ENCODE measurements at regions not wholly inside any gene's neighbourhood (a gene's known extent, or its start where the extent isn't known, plus 50 kb on each side); places are given as distances from the start of the nearest gene placed in this dataset.

DNA sequence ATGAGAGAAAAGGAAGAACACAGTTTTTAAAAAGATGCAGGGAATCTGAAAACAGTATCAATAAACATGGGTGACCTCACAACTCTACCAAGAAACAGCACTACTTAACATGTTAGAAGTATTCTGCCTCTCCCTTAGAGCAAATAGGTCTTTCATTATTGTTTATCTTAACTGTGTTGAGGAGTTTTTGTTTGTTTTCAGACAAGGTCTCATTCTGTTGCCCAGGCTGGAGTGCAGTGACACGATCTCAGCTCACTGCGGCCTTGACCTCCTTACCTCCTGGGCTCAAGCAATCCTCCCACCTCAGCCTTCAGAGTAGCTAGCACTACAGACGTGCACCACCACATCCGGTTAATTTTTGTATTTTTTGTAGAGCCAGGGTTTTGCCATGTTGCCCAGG lies 165.3 kb upstream of the PRDX4 start:
- H3K27ac ChIP-seq = no peak overlapping the region
- TF ChIP-seq, protein P1, sequence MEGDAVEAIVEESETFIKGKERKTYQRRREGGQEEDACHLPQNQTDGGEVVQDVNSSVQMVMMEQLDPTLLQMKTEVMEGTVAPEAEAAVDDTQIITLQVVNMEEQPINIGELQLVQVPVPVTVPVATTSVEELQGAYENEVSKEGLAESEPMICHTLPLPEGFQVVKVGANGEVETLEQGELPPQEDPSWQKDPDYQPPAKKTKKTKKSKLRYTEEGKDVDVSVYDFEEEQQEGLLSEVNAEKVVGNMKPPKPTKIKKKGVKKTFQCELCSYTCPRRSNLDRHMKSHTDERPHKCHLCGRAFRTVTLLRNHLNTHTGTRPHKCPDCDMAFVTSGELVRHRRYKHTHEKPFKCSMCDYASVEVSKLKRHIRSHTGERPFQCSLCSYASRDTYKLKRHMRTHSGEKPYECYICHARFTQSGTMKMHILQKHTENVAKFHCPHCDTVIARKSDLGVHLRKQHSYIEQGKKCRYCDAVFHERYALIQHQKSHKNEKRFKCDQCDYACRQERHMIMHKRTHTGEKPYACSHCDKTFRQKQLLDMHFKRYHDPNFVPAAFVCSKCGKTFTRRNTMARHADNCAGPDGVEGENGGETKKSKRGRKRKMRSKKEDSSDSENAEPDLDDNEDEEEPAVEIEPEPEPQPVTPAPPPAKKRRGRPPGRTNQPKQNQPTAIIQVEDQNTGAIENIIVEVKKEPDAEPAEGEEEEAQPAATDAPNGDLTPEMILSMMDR (IDR thresholded peaks at IDR 0.05) = no peak
- 87 to 97% (median 96%) methylated on average over 4 of the region's 4 CpGs for WGBS, 3 donors
- ATAC-seq (no peak), DNase-seq (no peak)
- intact Hi-C loops (cut with DNase I) = no loop called here
- no peaks in the 10 kb centered on the region for H3K36me3 ChIP-seq (ENCODE audit: insufficient read depth in 1 of 2, low read depth in 1 of 2)
- no peaks in the 10 kb centered on the region for H3K9me3 ChIP-seq
- H3K4me1 ChIP-seq = no peaks in the 10 kb centered on the region
- peaks cover 0 to 4% (median 0%) of the 10 kb centered on the region in 3 donors for H3K27me3 ChIP-seq (ENCODE audit: insufficient read depth in 3 of 3, low read length in 2 of 3)
- H3K4me3 ChIP-seq = no peak overlapping the region

- intact Hi-C loops (cut with DNase I) = no loop called here
- peak; percentile 89 to 96 (median 94) for ATAC-seq
- 19 to 36% (median 21%) methylated on average over 8 of the region's 8 CpGs for WGBS, 3 donors
- peak; percentile 60 to 81 for DNase-seq
- H3K36me3 ChIP-seq (ENCODE audit: insufficient read depth in 1 of 2, low read depth in 1 of 2) = no peaks in the 10 kb centered on the region
- H3K27ac ChIP-seq = no peak overlapping the region
- no peak overlapping the region for H3K4me3 ChIP-seq
- TF ChIP-seq, protein P1 (IDR thresholded peaks at IDR 0.05) = no peak
- no peaks in the 10 kb centered on the region for H3K4me1 ChIP-seq
- H3K9me3 ChIP-seq = no peaks in the 10 kb centered on the region
- peaks cover 0 to 4% (median 0%) of the 10 kb centered on the region in 3 donors for H3K27me3 ChIP-seq (ENCODE audit: insufficient read depth in 3 of 3, low read length in 2 of 3)
These were observed 163.3 kb upstream of the PRDX4 start for GRCh38 chrX:23503835-23504539.

GRCh38 chrX:23504540-23504884 lies 162.8 kb upstream of the PRDX4 start:
- Histone ChIP-seq H3K27me3 (ENCODE audit: insufficient read depth in 3 of 3, low read length in 2 of 3) (peaks cover 0 to 4% (median 0%) of the 10 kb centered on the region in 3 donors), H3K9me3 (no peaks in the 10 kb centered on the region), H3K36me3 (ENCODE audit: insufficient read depth in 1 of 2, low read depth in 1 of 2) (no peaks in the 10 kb centered on the region), H3K4me3 (no peak overlapping the region), H3K4me1 (no peaks in the 10 kb centered on the region), H3K27ac (no peak overlapping the region)
- 33 to 56% (median 51%) methylated on average over 6 of the region's 6 CpGs for WGBS, 3 donors
- intact Hi-C loops (cut with DNase I) = no loop called here
- peak in 1 of 4 donors; percentile 7 for ATAC-seq
- TF ChIP-seq, protein P1 (IDR thresholded peaks at IDR 0.05) = no peak
- DNase-seq = no peak

DNA sequence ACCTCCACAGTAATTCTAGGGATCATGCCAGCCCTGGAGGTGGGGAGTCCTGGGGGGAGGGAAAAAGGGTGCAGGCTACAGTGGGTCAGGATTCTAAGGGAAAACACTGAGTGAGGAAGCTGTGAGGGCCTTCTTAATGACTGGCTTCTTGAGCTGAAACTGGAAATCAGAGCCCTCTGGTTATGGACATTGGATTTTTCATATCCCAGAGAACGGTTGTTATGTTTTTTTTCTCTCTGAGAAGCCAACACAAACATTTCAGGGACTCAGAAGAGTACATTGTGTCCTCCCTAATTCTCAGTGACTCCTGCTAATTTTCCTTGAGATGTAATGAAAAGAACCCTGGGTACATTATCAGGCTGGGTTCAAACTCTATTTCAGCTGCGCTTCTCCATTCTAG lies 162.4 kb upstream of the PRDX4 start:
- Histone ChIP-seq H3K27me3 (ENCODE audit: insufficient read depth in 3 of 3, low read length in 2 of 3) (peaks cover 0 to 4% (median 0%) of the 10 kb centered on the region in 3 donors), H3K4me3 (no peak overlapping the region), H3K9me3 (no peaks in the 10 kb centered on the region), H3K4me1 (no peaks in the 10 kb centered on the region), H3K36me3 (ENCODE audit: insufficient read depth in 1 of 2, low read depth in 1 of 2) (no peaks in the 10 kb centered on the region), H3K27ac (no peak overlapping the region)
- ATAC-seq (no peak), DNase-seq (no peak)
- TF ChIP-seq, protein P1 (IDR thresholded peaks at IDR 0.05) = no peak
- intact Hi-C loops (cut with DNase I) = no loop called here
- 60 to 71% (median 64%) methylated on average over 2 of the region's 2 CpGs for WGBS, 3 donors

Measured in psoas muscle (tissue), 7 donors.